PC-3 (cell line): ENCODE measurements at regions not wholly inside any gene's neighbourhood (a gene's known extent, or its start where the extent isn't known, plus 50 kb on each side); places are given as distances from the start of the nearest gene placed in this dataset.

Experiments
- ATAC-seq: fragments of 200-7000 bp; cut with Tn5 transposase; 2 replicates; pipeline ENCODE4 v1.9.1; 2020; ENCODE audit warnings: mild to moderate bottlenecking, moderate library complexity
- BruUV-seq: library from RNA; stranded (reverse); fragments of 400-500 nt; replicated peaks from 2 replicates; lab custom pipeline; 2021; lab: Mats Ljungman, UMichigan
- CTCF ChIA-PET: fragments of 300-600 bp; sonication (Branson Sonifier 250); formaldehyde crosslinking; loops from one replicate; lab custom pipeline; 2022; ENCODE audit warnings: antibody characterized with exemption; lab: Charles Lee
- POLR2A ChIA-PET: fragments of 300-600 bp; sonication (Branson Sonifier 250); formaldehyde crosslinking; loops from one replicate; lab custom pipeline; 2022; ENCODE audit warnings: antibody characterized with exemption; ENCODE audit not compliant: unreplicated experiment; lab: Charles Lee
- DNase-seq: peaks from one replicate; pipeline ENCODE4 v3.0.0-alpha.2; 2015
- H2AFZ ChIP-seq: fragments of 300-600 bp; sonication (generic); 2 replicates; pipeline ENCODE4 v1.6.0; 2016; ENCODE audit warnings: antibody characterized with exemption, low read length
- H3F3A ChIP-seq: fragments of 300-600 bp; sonication (generic); one replicate; pipeline ENCODE4 v1.6.0; 2017; ENCODE audit warnings: antibody characterized with exemption, low read length, control low read depth, mild to moderate bottlenecking; ENCODE audit not compliant: unreplicated experiment
- H3K27ac ChIP-seq: fragments of 300-600 bp; sonication (generic); 2 replicates; pipeline ENCODE4 v1.5.1; 2016; ENCODE audit warnings: mild to moderate bottlenecking, low read length
- H3K27me3 ChIP-seq: fragments of 300-600 bp; sonication (generic); 2 replicates; pipeline ENCODE4 v1.6.1; 2016; ENCODE audit warnings: low read length, mixed read lengths
- H3K36me3 ChIP-seq: fragments of 300-600 bp; sonication (generic); 2 replicates; pipeline ENCODE4 v1.6.1; 2016; ENCODE audit warnings: low read depth, mixed run types, low read length, mixed read lengths
- H3K4me1 ChIP-seq: fragments of 300-600 bp; sonication (generic); 2 replicates; pipeline ENCODE4 v1.5.1; 2016; ENCODE audit warnings: low read length; ENCODE audit not compliant: insufficient read depth
- H3K4me2 ChIP-seq: fragments of 300-600 bp; sonication (generic); 2 replicates; pipeline ENCODE4 v1.6.0; 2016; ENCODE audit warnings: low read length
- H3K4me3 ChIP-seq: fragments of 300-600 bp; sonication (generic); 2 replicates; pipeline ENCODE4 v1.5.1; 2016; ENCODE audit warnings: mild to moderate bottlenecking, low read length, mixed read lengths
- H3K79me2 ChIP-seq: fragments of 300-600 bp; sonication (generic); 2 replicates; pipeline ENCODE4 v1.6.1; 2017; ENCODE audit warnings: low read length, mixed read lengths
- H3K9ac ChIP-seq: fragments of 300-600 bp; sonication (generic); 2 replicates; pipeline ENCODE4 v1.6.0; 2016; ENCODE audit warnings: mild to moderate bottlenecking, low read length
- H3K9me2 ChIP-seq: fragments of 300-600 bp; sonication (generic); replicated peaks from 2 replicates; pipeline ENCODE4 v1.6.1; 2016; ENCODE audit warnings: mixed run types, low read length, mixed read lengths
- H3K9me3 ChIP-seq: fragments of 300-600 bp; sonication (generic); 2 replicates; pipeline ENCODE4 v1.6.1; 2016; ENCODE audit warnings: low read length, mixed read lengths
- H4K20me1 ChIP-seq: fragments of 300-600 bp; sonication (generic); 2 replicates; pipeline ENCODE4 v1.6.1; 2016; ENCODE audit warnings: low read length, mixed read lengths
- EZH2 ChIP-seq: fragments of 300-600 bp; sonication (generic); IDR thresholded peaks from one replicate; pipeline ENCODE4 v1.6.1; 2017; ENCODE audit warnings: antibody characterized with exemption, mild to moderate bottlenecking, low read length; ENCODE audit not compliant: unreplicated experiment
- EZH2phosphoT487 ChIP-seq: fragments of 300-600 bp; sonication (generic); IDR thresholded peaks from 2 replicates; pipeline ENCODE4 v1.6.1; 2018; ENCODE audit warnings: mild to moderate bottlenecking, antibody characterized with exemption, low read length, borderline replicate concordance
- intact Hi-C: fragments of 100-400 bp; cut with micrococcal nuclease; formaldehyde crosslinking; loops from 2 replicates; pipeline ENCODE4 v1.9.0; 2023
- TF ChIP-seq, protein P1 (sequence below): fragments of 300-600 bp; sonication (generic); conservative IDR thresholded peaks from 2 replicates; pipeline ENCODE4 v1.5.1; 2017; ENCODE audit warnings: antibody characterized with exemption, low read depth, mild to moderate bottlenecking, low read length

DNA sequence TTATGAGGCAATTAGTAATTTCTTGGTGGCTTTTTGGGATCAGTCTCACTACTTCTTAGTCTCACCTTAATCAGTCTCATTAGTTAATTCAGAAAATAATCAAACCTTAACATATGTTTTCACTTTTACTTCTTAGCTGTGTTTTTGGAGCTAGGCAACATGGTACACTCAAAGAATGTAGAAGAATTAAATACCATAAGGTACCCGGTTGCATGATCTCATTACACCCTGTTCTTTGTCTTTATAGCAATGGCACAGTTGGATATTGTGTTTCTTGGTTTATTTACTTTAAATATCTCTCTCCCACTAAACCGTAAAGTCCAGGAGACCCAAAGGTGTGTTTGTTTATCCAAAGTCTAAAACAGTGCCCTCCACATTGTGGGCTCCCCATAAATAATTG is 132.3 kb downstream of the TNFSF18 start:
- H3K9ac ChIP-seq: peak overlapping the region; percentile 5; the same call in 1 of the 2 replicates
- H3K36me3 ChIP-seq: peaks cover 5% of the 10 kb centered on the region; the same call in 1 of the 2 replicates
- no peak overlapping the region for H2AFZ ChIP-seq
- peak; percentile 61 for DNase-seq
- TSS peak; percentile 52 for BruUV-seq
- ChIA-PET POLR2A (interaction anchor here (0.5 to 0.6 kb wide), 3 partner anchors 9 to 94 kb away, joined by 3 to 17 read pairs (median 6); no protein-coding TSS in a partner anchor), CTCF (interaction anchor here (1.0 to 1.5 kb wide), 3 partner anchors 93 to 172 kb away, joined by 3 to 4 read pairs (median 4); no protein-coding TSS in a partner anchor)
- peak overlapping the region; percentile 67 for H3K27ac ChIP-seq
- peak overlapping the region; percentile 40 for H3K4me2 ChIP-seq
- no peaks in the 10 kb centered on the region for H3K79me2 ChIP-seq
- H3K4me1 ChIP-seq: peaks cover 63% of the 10 kb centered on the region
- ATAC-seq: peak; percentile 10
- H3K4me3 ChIP-seq: peak overlapping the region; percentile 0; the same call in 1 of the 2 replicates
- H3K9me3 ChIP-seq: peaks cover 5% of the 10 kb centered on the region
- intact Hi-C loops: loop anchor here (1.0 to 5.0 kb wide), 11 partner anchors 15 to 284 kb away; no protein-coding TSS in a partner anchor
- H3F3A ChIP-seq: peaks cover 32% of the 10 kb centered on the region
- 0 out of 2 replicates have a peak, but pooled peaks cover 3% of the 10 kb centered on the region for H3K9me2 ChIP-seq
- H4K20me1 ChIP-seq: no peaks in the 10 kb centered on the region
- TF ChIP-seq, protein P1, sequence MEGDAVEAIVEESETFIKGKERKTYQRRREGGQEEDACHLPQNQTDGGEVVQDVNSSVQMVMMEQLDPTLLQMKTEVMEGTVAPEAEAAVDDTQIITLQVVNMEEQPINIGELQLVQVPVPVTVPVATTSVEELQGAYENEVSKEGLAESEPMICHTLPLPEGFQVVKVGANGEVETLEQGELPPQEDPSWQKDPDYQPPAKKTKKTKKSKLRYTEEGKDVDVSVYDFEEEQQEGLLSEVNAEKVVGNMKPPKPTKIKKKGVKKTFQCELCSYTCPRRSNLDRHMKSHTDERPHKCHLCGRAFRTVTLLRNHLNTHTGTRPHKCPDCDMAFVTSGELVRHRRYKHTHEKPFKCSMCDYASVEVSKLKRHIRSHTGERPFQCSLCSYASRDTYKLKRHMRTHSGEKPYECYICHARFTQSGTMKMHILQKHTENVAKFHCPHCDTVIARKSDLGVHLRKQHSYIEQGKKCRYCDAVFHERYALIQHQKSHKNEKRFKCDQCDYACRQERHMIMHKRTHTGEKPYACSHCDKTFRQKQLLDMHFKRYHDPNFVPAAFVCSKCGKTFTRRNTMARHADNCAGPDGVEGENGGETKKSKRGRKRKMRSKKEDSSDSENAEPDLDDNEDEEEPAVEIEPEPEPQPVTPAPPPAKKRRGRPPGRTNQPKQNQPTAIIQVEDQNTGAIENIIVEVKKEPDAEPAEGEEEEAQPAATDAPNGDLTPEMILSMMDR: no peak
- TF ChIP-seq EZH2: no peak
- TF ChIP-seq EZH2phosphoT487: no peak
- no peaks in the 10 kb centered on the region for H3K27me3 ChIP-seq

DNA sequence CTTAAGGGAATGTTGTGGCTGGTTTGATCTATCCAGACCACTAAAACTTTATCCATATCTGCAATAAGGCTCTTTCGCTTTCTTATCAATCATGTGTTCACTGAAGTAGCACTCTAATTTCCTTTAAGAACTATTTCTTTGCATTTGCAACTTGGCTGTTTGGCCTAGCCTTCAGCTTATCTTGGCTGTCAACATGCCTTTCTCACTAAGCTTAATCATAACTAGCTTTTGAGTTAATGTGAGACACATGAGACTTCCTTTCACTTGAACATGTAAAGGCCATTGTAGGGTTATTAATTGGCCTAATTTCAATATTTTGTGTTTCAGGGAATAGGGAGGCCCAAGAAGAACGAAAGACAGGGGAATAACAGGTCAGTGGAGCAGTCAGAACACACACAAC is 124.7 kb downstream of the TNFSF18 start:
- no peak for DNase-seq
- Histone ChIP-seq H3K27me3 (no peaks in the 10 kb centered on the region), H3K4me3 (no peak overlapping the region), H3K4me1 (peaks cover 10% of the 10 kb centered on the region), H3F3A (no peaks in the 10 kb centered on the region), H3K79me2 (no peaks in the 10 kb centered on the region), H2AFZ (no peak overlapping the region), H3K36me3 (no peaks in the 10 kb centered on the region), H3K9me3 (no peaks in the 10 kb centered on the region), H3K9me2 (no peaks in the 10 kb centered on the region), H3K4me2 (no peak overlapping the region), H4K20me1 (no peaks in the 10 kb centered on the region), H3K9ac (no peak overlapping the region), H3K27ac (no peak overlapping the region)
- ChIA-PET POLR2A (no interaction called here), CTCF (no interaction called here)
- no peak for ATAC-seq
- no TSS peak for BruUV-seq
- intact Hi-C loops: no loop called here
- no peak for TF ChIP-seq EZH2
- TF ChIP-seq, protein P1: no peak
- no peak for TF ChIP-seq EZH2phosphoT487

DNA sequence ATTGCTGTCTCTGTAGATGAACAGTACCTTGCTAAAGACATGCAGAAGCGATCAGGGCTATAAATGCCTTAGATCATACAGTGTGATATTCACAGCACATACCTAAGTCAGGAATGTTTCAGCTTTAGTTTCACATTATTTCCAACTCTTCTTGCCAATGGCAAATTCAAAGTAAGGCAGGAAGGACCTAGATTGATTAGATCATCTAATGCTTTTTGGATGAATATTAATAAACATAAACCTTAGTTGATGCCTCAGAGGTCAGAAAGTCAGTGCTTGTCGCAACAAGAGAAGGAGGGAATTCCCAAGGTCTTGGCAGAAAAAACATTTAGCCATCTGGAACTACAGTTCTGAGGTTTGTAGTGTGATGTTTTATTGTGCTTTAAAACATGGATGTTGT is 122.3 kb downstream of the TNFSF18 start:
- H3K36me3 ChIP-seq: no peaks in the 10 kb centered on the region
- ChIA-PET CTCF (no interaction called here), POLR2A (no interaction called here)
- no peaks in the 10 kb centered on the region for H4K20me1 ChIP-seq
- TF ChIP-seq, protein P1: no peak
- no peak for TF ChIP-seq EZH2
- no peak for TF ChIP-seq EZH2phosphoT487
- ATAC-seq (no peak), DNase-seq (peak; percentile 53)
- no peak overlapping the region for H2AFZ ChIP-seq
- no peak overlapping the region for H3K4me2 ChIP-seq
- no peak overlapping the region for H3K4me3 ChIP-seq
- H3K27ac ChIP-seq: no peak overlapping the region
- H3K9me2 ChIP-seq: no peaks in the 10 kb centered on the region
- intact Hi-C loops: no loop called here
- H3K27me3 ChIP-seq: no peaks in the 10 kb centered on the region
- no peak overlapping the region for H3K9ac ChIP-seq
- H3K79me2 ChIP-seq: no peaks in the 10 kb centered on the region
- H3K9me3 ChIP-seq: no peaks in the 10 kb centered on the region
- H3K4me1 ChIP-seq: peaks cover 19% of the 10 kb centered on the region
- no peaks in the 10 kb centered on the region for H3F3A ChIP-seq
- no TSS peak for BruUV-seq
